Ureter (tissue), 1 donor: ENCODE measurements at regions not wholly inside any gene's neighbourhood (a gene's known extent, or its start where the extent isn't known, plus 50 kb on each side); places are given as distances from the start of the nearest gene placed in this dataset.

Source experiments
- DNase-seq: peaks from one replicate; pipeline ENCODE4 v3.0.0-alpha.2; 2020; ENCODE audit warnings: low spot score
- donor health status: DM: yes; HTN: yes; CAD: no.

GRCh38 chr12:67147030-67147429 lies 122.1 kb upstream of the CAND1 start:
- DNase-seq = no peak

GRCh38 chr12:67147447-67147846 lies 121.7 kb upstream of the CAND1 start:
- no peak for DNase-seq

GRCh38 chr12:67148265-67148664 lies 120.9 kb upstream of the CAND1 start:
- DNase-seq = no peak

DNA sequence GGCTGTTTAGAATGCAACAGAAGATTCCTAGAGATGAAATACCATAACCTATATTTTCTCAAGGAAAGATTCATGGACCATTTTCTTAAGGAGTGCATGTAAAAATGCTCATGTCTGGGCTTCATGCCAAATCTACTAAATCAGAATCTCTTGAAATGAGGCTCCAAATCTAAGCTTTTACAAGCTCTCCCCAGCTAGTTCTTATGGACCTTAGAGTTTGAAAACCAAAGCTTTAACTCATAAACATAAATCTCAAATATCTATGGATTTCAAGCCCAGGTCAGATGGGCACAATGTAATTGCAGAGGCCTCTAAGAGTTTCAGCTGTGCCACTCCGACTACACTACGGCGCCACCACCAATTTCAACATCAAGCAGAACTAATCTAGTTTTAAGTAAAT lies 117.3 kb upstream of the CAND1 start:
- DNase-seq = no peak

DNA sequence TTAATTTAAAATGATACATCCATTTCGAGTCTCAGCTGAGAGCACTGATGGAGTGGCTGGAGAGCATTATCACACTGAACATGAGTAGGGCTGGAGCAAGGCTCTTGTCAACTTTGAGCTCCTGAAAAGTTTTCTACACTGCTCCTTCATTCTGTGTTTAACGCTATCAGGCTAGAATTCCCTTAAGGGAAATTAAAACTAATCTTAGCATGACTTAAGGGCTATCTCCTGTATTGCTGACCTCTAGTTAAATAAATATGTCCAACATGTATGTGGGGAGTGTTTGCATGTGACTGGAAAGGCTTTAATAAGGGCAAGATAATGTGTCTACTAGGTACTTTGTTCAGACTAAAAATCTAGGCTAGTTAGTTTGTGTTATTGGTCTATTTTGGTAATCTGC lies 116.7 kb upstream of the CAND1 start:
- DNase-seq = no peak

GRCh38 chr12:67154901-67155300 lies 114.3 kb upstream of the CAND1 start:
- DNase-seq = no peak

GRCh38 chr12:67155863-67156262 lies 113.3 kb upstream of the CAND1 start:
- DNase-seq = no peak

DNA sequence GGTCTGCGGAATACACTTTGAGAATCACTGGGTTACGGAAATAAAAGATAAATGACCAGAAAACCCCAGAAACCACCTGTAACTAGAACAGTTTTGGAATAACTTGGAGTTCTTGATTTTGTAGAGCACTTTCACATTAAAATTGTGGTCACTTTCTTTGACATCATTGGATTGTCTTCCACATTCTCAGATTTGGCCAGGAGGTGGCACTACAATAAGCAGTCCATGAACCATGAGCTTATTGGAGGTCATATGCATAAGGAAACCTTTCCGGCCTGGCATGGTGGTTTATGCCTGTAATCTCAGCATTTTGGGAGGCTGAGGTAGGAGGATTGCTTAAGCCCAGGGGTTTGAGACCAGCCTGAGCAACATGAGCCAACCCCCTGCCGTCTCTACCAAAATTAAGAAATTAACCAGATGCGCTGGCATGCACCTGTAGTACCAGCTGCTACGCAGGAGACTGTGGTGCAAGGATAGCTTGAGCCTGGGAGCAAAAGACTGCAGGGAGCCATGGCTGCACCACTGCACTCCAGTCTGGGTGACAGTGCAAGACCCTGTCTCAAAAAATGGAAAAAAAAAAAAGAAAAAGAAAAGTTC lies 107.7 kb upstream of the CAND1 start:
- DNase-seq = no peak

- no peak for DNase-seq
Observed at GRCh38 chr12:67173258-67173657, 95.9 kb upstream of the CAND1 start.

DNA sequence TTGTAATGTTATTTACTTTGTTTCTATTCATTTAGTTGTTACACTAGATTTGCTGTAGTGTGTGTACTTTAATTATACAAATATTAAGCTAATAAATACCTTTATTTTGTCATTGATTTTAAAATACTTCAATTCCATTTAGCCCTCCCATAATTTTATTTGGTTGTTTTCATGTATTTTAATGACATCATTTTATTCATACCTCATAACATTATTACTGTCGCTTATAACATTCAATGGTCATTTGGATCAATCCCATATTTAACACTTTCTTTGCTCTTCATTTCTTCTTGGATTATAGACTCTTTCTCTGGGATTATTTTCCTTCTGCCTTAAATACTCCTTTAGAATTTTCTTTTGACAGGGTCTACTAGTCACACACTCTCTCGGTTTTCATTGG lies 86.6 kb upstream of the CAND1 start:
- no peak for DNase-seq

DNA sequence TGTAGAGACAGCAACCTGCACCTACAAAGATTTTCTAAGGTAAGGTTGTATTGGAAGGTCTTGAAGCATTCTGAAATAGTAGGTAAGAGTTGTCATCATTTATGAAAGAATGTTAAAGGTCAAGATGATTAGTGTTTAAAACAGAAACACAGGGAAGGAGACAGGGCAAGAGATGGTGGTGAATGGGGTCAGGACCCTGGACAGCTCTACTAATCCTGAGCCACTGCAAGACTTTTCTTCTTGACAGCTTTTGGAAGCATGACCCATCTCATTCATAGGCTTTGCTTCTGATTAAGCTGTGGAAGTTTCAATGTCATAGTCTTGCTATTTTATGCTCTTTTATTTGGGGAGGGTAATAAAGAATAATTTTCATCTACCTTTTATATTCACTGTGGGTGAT lies 75.5 kb upstream of the CAND1 start:
- DNase-seq = no peak

DNA sequence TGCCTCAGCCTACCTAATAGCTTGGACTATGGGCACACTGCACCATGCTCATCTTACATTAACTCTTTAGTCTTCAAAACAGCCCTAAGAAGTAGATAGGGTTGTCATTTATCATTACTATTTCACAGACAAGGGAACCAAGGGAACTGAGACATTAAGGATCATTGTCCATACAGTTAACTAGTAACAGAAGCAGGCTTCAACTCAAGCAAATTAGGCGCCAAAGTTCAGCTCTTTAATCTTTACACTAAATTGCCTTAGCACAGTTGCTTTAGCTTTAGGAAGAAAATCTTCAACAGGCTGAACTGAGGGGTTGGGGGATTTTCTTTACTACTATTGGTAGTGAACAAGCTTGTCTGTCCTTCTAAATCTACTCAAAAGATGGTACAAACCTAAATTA lies 68.8 kb upstream of the CAND1 start:
- no peak for DNase-seq

GRCh38 chr12:67202011-67202677 lies 67.0 kb upstream of the CAND1 start:
- DNase-seq = no peak

DNA sequence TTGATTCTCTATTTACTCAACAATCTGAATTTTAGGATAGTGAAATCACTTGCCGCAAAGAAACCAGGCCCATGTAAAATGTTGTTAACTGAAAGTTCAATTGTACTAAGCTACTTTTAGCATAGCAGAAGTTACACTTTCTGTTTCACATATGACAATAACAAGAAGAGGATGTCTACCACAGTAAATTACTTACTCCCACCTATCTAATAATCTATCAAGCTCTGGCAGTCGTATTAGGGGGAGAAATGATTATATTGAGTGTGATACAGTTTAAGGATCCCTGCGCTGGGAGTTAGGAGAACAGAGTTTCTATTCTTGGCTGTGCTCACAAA lies 66.5 kb upstream of the CAND1 start:
- DNase-seq = no peak

DNA sequence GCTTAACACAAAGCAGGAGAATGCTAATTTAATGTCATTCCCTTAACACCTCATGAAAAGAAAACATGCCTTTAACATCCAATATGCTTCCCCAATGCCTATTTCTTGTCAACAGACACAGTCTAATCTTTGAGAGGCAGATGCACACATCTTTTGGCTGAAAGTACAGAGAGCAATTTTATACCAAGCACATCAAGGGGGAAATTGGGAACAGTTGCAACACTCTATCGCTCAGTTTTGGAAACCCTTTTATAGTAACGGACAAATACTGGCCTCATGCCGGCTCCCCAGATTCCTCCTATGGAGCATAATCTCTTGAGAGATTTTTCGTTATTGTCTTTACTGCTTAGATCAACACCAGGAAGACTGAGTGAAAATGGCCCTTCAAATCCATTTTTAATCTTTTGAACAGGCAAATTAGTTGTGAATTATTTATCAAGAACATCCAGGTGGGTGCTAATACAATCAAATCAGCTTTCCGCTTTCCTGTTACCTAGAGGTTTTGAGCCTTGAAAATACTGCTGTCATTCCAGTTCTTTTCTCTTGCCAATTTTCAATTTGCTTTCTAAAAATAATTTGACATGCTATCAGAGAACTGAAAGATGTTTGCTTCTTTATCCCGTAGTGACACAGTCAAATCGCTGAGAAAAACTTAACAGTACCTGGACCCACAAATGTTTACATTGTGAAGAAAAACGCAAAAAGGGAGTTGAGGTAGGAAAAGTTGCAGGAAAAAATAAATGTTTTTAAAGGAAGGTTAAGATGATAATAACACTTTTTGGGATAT lies 60.7 kb upstream of the CAND1 start:
- DNase-seq = no peak

DNA sequence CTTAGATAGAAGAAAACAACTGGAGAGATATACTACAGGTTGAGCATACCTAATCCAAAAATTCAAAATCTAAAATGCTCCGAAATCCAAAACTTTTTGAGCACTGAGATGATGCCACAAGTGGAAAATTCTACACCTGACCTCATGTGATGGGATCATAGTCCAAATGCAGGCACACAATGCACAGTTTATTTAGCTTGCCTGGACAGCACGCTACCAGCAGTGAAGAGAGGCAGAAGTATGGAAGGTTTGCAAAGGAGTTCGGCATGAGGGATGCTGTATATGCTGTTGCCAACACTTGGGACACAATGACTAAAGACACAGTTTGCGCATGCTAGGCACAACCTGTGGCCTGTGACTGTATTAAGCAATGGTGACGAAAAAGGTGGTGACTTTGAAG lies 58.1 kb upstream of the CAND1 start:
- DNase-seq = no peak

- no peak for DNase-seq
Observed at GRCh38 chr12:67211494-67211893, 57.7 kb upstream of the CAND1 start.

GRCh38 chr12:67217647-67218046 lies 51.5 kb upstream of the CAND1 start:
- no peak for DNase-seq
